Neural progenitor cell (in vitro differentiated cells): ENCODE measurements at regions not wholly inside any gene's neighbourhood (a gene's known extent, or its start where the extent isn't known, plus 50 kb on each side); places are given as distances from the start of the nearest gene placed in this dataset.

Source experiments
- EZH2 ChIP-seq: fragments of 200-600 bp; sonication (generic); IDR thresholded peaks from 2 replicates; pipeline ENCODE4 v1.6.1; 2017; ENCODE audit warnings: antibody characterized with exemption, mild to moderate bottlenecking, moderate library complexity
- EZH2phosphoT487 ChIP-seq: fragments of 200-600 bp; sonication (generic); IDR thresholded peaks from 2 replicates; pipeline ENCODE4 v1.6.1; 2017; ENCODE audit warnings: antibody characterized with exemption
- TF ChIP-seq, protein P1 (sequence below): fragments of 200-600 bp; sonication (generic); IDR thresholded peaks from 2 replicates; pipeline ENCODE4 v1.5.1; 2017; ENCODE audit warnings: antibody characterized with exemption, mild to moderate bottlenecking

- TF ChIP-seq, protein P1, sequence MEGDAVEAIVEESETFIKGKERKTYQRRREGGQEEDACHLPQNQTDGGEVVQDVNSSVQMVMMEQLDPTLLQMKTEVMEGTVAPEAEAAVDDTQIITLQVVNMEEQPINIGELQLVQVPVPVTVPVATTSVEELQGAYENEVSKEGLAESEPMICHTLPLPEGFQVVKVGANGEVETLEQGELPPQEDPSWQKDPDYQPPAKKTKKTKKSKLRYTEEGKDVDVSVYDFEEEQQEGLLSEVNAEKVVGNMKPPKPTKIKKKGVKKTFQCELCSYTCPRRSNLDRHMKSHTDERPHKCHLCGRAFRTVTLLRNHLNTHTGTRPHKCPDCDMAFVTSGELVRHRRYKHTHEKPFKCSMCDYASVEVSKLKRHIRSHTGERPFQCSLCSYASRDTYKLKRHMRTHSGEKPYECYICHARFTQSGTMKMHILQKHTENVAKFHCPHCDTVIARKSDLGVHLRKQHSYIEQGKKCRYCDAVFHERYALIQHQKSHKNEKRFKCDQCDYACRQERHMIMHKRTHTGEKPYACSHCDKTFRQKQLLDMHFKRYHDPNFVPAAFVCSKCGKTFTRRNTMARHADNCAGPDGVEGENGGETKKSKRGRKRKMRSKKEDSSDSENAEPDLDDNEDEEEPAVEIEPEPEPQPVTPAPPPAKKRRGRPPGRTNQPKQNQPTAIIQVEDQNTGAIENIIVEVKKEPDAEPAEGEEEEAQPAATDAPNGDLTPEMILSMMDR: no peak
- TF ChIP-seq EZH2 (no peak), EZH2phosphoT487 (no peak)
Observed at GRCh38 chrX:42978655-42979379, 200.9 kb upstream of the PPP1R2C start.
